ENCODE measurements at regions not wholly inside any gene's neighbourhood (a gene's known extent, or its start where the extent isn't known, plus 50 kb on each side); places are given as distances from the start of the nearest gene placed in this dataset.
"Not testable (repeated sequence)": the region's sequence is repeated elsewhere in the genome, so short reads cannot be mapped to it uniquely, and the experiment has no call there.

GRCh38 chrX:76555816-76556215, 128.3 kb downstream of the MAGEE1 start:
- no peaks in the 10 kb centered on the region for H3K4me1 ChIP-seq (ENCODE audit: insufficient read depth)
- no peaks in the 10 kb centered on the region for H4K20me1 ChIP-seq (ENCODE audit: insufficient read depth, poor library complexity, severe bottlenecking)
- TF ChIP-seq CTCF (IDR thresholded peaks at IDR 0.05; ENCODE audit: poor library complexity) (peak; percentile 14), EZH2phosphoT487 (IDR thresholded peaks at IDR 0.05; ENCODE audit: low read depth, severe bottlenecking, unreplicated experiment) (no peak)
- DNase-seq (ENCODE audit: low spot score), result peak; percentile 17
- H3K9me2 ChIP-seq (replicated peaks; ENCODE audit: insufficient read depth), result no peaks in the 10 kb centered on the region
- H3K4me2 ChIP-seq, result no peak overlapping the region
- no peaks in the 10 kb centered on the region for H3K36me3 ChIP-seq (replicated peaks; ENCODE audit: insufficient read depth, low read depth)
- H3K27me3 ChIP-seq, result no peaks in the 10 kb centered on the region
- H3K4me3 ChIP-seq, result no peak overlapping the region
- no peaks in the 10 kb centered on the region for H3K79me2 ChIP-seq
- no peak overlapping the region for H2AFZ ChIP-seq
- no peak overlapping the region for H3K27ac ChIP-seq
- H3K9me3 ChIP-seq (ENCODE audit: low read depth), result no peaks in the 10 kb centered on the region
- WGBS (ENCODE audit: low lambda C conversion rate, missing lambda C conversion rate), result 34% methylated on average over 4 of the region's 4 CpGs

GRCh38 chrX:76564842-76565241, 137.3 kb downstream of the MAGEE1 start:
- H3K4me3 ChIP-seq; DNase-seq (ENCODE audit: low spot score); H3K79me2 ChIP-seq; H3K27ac ChIP-seq; H3K9me2 ChIP-seq (replicated peaks; ENCODE audit: insufficient read depth); H4K20me1 ChIP-seq (ENCODE audit: insufficient read depth, poor library complexity, severe bottlenecking); H3K9me3 ChIP-seq (ENCODE audit: low read depth); H3K4me1 ChIP-seq (ENCODE audit: insufficient read depth); H3K27me3 ChIP-seq; H3K4me2 ChIP-seq; H3K36me3 ChIP-seq (replicated peaks; ENCODE audit: insufficient read depth, low read depth); H2AFZ ChIP-seq: not testable (repeated sequence)
- WGBS (ENCODE audit: low lambda C conversion rate, missing lambda C conversion rate), result 66% methylated on average over 5 of the region's 5 CpGs

GRCh38 chrX:76605390-76605789, 177.9 kb downstream of the MAGEE1 start:
- TF ChIP-seq CTCF (IDR thresholded peaks at IDR 0.05; ENCODE audit: poor library complexity) (no peak), EZH2phosphoT487 (IDR thresholded peaks at IDR 0.05; ENCODE audit: low read depth, severe bottlenecking, unreplicated experiment) (no peak), EZH2 (IDR thresholded peaks at IDR 0.05; ENCODE audit: borderline replicate concordance) (no peak)
- Histone ChIP-seq H3K27ac (no peak overlapping the region), H4K20me1 (ENCODE audit: insufficient read depth, poor library complexity, severe bottlenecking) (no peaks in the 10 kb centered on the region), H3K4me1 (ENCODE audit: insufficient read depth) (no peaks in the 10 kb centered on the region), H3K36me3 (replicated peaks; ENCODE audit: insufficient read depth, low read depth) (no peaks in the 10 kb centered on the region), H3K4me2 (no peak overlapping the region), H3K9me2 (replicated peaks; ENCODE audit: insufficient read depth) (no peaks in the 10 kb centered on the region), H3K9me3 (ENCODE audit: low read depth) (no peaks in the 10 kb centered on the region), H2AFZ (no peak overlapping the region), H3K4me3 (no peak overlapping the region), H3K79me2 (no peaks in the 10 kb centered on the region), H3K27me3 (no peaks in the 10 kb centered on the region)
- 32% methylated on average over 1 of the region's 1 CpG for WGBS (ENCODE audit: low lambda C conversion rate, missing lambda C conversion rate)
- no peak for DNase-seq (ENCODE audit: low spot score)

DNA sequence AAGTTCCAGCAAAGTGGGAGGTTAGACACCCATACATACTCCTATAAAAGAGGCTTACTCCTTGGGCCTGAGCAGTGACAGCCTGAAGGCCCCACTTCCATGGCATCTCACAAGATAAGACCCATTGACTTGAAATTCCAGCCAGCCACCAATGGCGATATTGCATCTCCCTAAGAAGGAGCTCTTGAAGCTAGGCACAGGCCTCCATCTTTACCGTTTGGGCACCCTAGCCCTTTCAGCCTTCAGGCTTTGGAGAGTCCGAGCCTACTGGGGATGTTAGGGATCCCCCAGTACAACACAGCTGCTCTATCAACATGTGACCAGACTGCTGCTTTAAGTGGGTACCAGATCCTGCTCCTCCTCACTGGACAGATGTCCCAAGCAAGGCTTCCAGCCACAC, 189.5 kb downstream of the MAGEE1 start:
- DNase-seq (ENCODE audit: low spot score), result no peak
- Histone ChIP-seq H3K27ac (no peak overlapping the region), H3K4me3 (no peak overlapping the region), H3K9me3 (ENCODE audit: low read depth) (no peaks in the 10 kb centered on the region), H3K27me3 (no peaks in the 10 kb centered on the region), H3K79me2 (no peaks in the 10 kb centered on the region), H3K9me2 (replicated peaks; ENCODE audit: insufficient read depth) (no peaks in the 10 kb centered on the region), H4K20me1 (ENCODE audit: insufficient read depth, poor library complexity, severe bottlenecking) (no peaks in the 10 kb centered on the region), H2AFZ (no peak overlapping the region), H3K36me3 (replicated peaks; ENCODE audit: insufficient read depth, low read depth) (no peaks in the 10 kb centered on the region), H3K4me2 (no peak overlapping the region), H3K4me1 (ENCODE audit: insufficient read depth) (no peaks in the 10 kb centered on the region)
- TF ChIP-seq EZH2 (IDR thresholded peaks at IDR 0.05; ENCODE audit: borderline replicate concordance) (no peak), CTCF (IDR thresholded peaks at IDR 0.05; ENCODE audit: poor library complexity) (no peak), EZH2phosphoT487 (IDR thresholded peaks at IDR 0.05; ENCODE audit: low read depth, severe bottlenecking, unreplicated experiment) (no peak)
- 81% methylated on average over 3 of the region's 3 CpGs for WGBS (ENCODE audit: low lambda C conversion rate, missing lambda C conversion rate)
